Kidney capillary endothelial cell (primary cell): ENCODE measurements at regions not wholly inside any gene's neighbourhood (a gene's known extent, or its start where the extent isn't known, plus 50 kb on each side); places are given as distances from the start of the nearest gene placed in this dataset.
"Not testable (repeated sequence)": the region's sequence is repeated elsewhere in the genome, so short reads cannot be mapped to it uniquely, and the experiment has no call there.

ENCODE experiments used
- DNase-seq: peaks from one replicate; pipeline ENCODE4 v3.0.0-alpha.2; 2018; ENCODE audit warnings: low spot score

- DNase-seq: no peak
Observed at GRCh38 chr19:13652810-13653590, 111.3 kb upstream of the MRI1 start.

GRCh38 chr19:13646758-13647157 is 117.6 kb upstream of the MRI1 start:
- no peak for DNase-seq

GRCh38 chr19:13644645-13645044 is 119.7 kb upstream of the MRI1 start:
- DNase-seq: no peak

GRCh38 chr19:13640611-13641010 is 123.7 kb upstream of the MRI1 start:
- no peak for DNase-seq

- DNase-seq: no peak
Observed at GRCh38 chr19:13639342-13639929, 124.9 kb upstream of the MRI1 start.

- DNase-seq: no peak
Observed at GRCh38 chr19:13637664-13638063, 126.7 kb upstream of the MRI1 start.

GRCh38 chr19:13634658-13635057 is 128.4 kb upstream of the CACNA1A start:
- DNase-seq: no peak

GRCh38 chr19:13633522-13633922 is 127.2 kb upstream of the CACNA1A start:
- DNase-seq: no peak

- DNase-seq: no peak
Observed at GRCh38 chr19:13633109-13633508, 126.8 kb upstream of the CACNA1A start.

GRCh38 chr19:13632164-13632563 is 125.9 kb upstream of the CACNA1A start:
- DNase-seq: not testable (repeated sequence)

- DNase-seq: peak; percentile 44
Observed at GRCh38 chr19:13629687-13630357, 123.5 kb upstream of the CACNA1A start.

- DNase-seq: no peak
Observed at GRCh38 chr19:13627531-13627930, 121.3 kb upstream of the CACNA1A start.

- no peak for DNase-seq
Observed at GRCh38 chr19:13623716-13624710, 117.7 kb upstream of the CACNA1A start.

GRCh38 chr19:13622766-13623715 is 116.8 kb upstream of the CACNA1A start:
- DNase-seq: no peak

GRCh38 chr19:13621413-13621812 is 115.1 kb upstream of the CACNA1A start:
- peak; percentile 85 for DNase-seq

- no peak for DNase-seq
Observed at GRCh38 chr19:13619203-13619632, 112.9 kb upstream of the CACNA1A start.

GRCh38 chr19:13615890-13616289 is 109.6 kb upstream of the CACNA1A start:
- no peak for DNase-seq

GRCh38 chr19:13613447-13613846 is 107.2 kb upstream of the CACNA1A start:
- DNase-seq: no peak

GRCh38 chr19:13611596-13611995 is 105.3 kb upstream of the CACNA1A start:
- DNase-seq: no peak

GRCh38 chr19:13610039-13610691 is 103.9 kb upstream of the CACNA1A start:
- DNase-seq: no peak
